GM21515 (cell line): ENCODE measurements at regions not wholly inside any gene's neighbourhood (a gene's known extent, or its start where the extent isn't known, plus 50 kb on each side); places are given as distances from the start of the nearest gene placed in this dataset.
"Not testable (repeated sequence)": the region's sequence is repeated elsewhere in the genome, so short reads cannot be mapped to it uniquely, and the experiment has no call there.

Experiments
- ATAC-seq: cut with Tn5 transposase; IDR thresholded peaks from one replicate; pipeline ENCODE4 v1.9.1; 2021; ENCODE audit not compliant: unreplicated experiment

- ATAC-seq = no peak
Observed at GRCh38 chr1:241447031-241447644, 72.4 kb downstream of the FH start.

GRCh38 chr1:241444836-241445235 is 74.7 kb downstream of the FH start:
- no peak for ATAC-seq

- ATAC-seq = no peak
Observed at GRCh38 chr1:241443561-241443960, 76.0 kb downstream of the FH start.

- ATAC-seq = no peak
Observed at GRCh38 chr1:241442686-241443085, 76.9 kb downstream of the FH start.

- ATAC-seq = no peak
Observed at GRCh38 chr1:241440904-241441303, 78.7 kb downstream of the FH start.

- ATAC-seq = not testable (repeated sequence)
Observed at GRCh38 chr1:241438686-241439085, 80.9 kb downstream of the FH start.

- no peak for ATAC-seq
Observed at GRCh38 chr1:241432241-241432640, 75.2 kb upstream of the RGS7 start.

- ATAC-seq = not testable (repeated sequence)
Observed at GRCh38 chr1:241425091-241425490, 68.1 kb upstream of the RGS7 start.

GRCh38 chr1:241424480-241424971 is 67.5 kb upstream of the RGS7 start:
- peak; percentile 23 for ATAC-seq

- peak; percentile 83 for ATAC-seq
Observed at GRCh38 chr1:241423541-241424479, 66.8 kb upstream of the RGS7 start.

GRCh38 chr1:241422470-241422869 is 65.5 kb upstream of the RGS7 start:
- no peak for ATAC-seq

GRCh38 chr1:241419986-241420385 is 63.0 kb upstream of the RGS7 start:
- ATAC-seq = no peak

- no peak for ATAC-seq
Observed at GRCh38 chr1:241417258-241417657, 60.3 kb upstream of the RGS7 start.

GRCh38 chr1:241413974-241414373 is 57.0 kb upstream of the RGS7 start:
- ATAC-seq = no peak

- ATAC-seq = no peak
Observed at GRCh38 chr1:241413386-241413785, 56.4 kb upstream of the RGS7 start.

GRCh38 chr1:241412646-241413045 is 55.6 kb upstream of the RGS7 start:
- ATAC-seq = no peak

GRCh38 chr1:241411776-241412338 is 54.9 kb upstream of the RGS7 start:
- no peak for ATAC-seq

- ATAC-seq = no peak
Observed at GRCh38 chr1:241411056-241411775, 54.2 kb upstream of the RGS7 start.

GRCh38 chr1:241408170-241408569 is 51.2 kb upstream of the RGS7 start:
- ATAC-seq = no peak
